HepG2 (cell line): ENCODE measurements at regions not wholly inside any gene's neighbourhood (a gene's known extent, or its start where the extent isn't known, plus 50 kb on each side); places are given as distances from the start of the nearest gene placed in this dataset.

ENCODE experiments used
- ATAC-seq: fragments of 200-7000 bp; cut with Tn5 transposase; 3 replicates; pipeline ENCODE4 v1.9.1; 2020; ENCODE audit warnings: mild to moderate bottlenecking, moderate library complexity
- BruUV-seq: library from RNA; stranded (reverse); fragments of 400-500 nt; replicated peaks from 2 replicates; lab custom pipeline; 2021; lab: Mats Ljungman, UMichigan
- CTCF ChIA-PET: fragments of 300-600 bp; formaldehyde crosslinking; extraction: SDS; loops from one replicate; lab custom pipeline; 2021; ENCODE audit warnings: low total read pairs, inconsistent platforms, low intra/inter-chr PET ratio; lab: Yijun Ruan, JAX
- POLR2A ChIA-PET: fragments of 350-600 bp; sonication (Branson Sonifier 250); formaldehyde crosslinking; loops from one replicate; lab custom pipeline; 2020; ENCODE audit warnings: antibody characterized with exemption, inconsistent platforms; lab: Yijun Ruan, JAX
- DNase-seq: peaks from one replicate; pipeline ENCODE4 v3.0.0-alpha.2; 2015; ENCODE audit warnings: low spot score
- FAIRE-seq: peaks from 3 replicates; lab custom pipeline; 2011; peaks lifted over from hg19 to GRCh38; lab: Jason Lieb, UNC
- H2AFZ ChIP-seq: one replicate; pipeline ENCODE4 v1.6.1; 2011; ENCODE audit warnings: low read length, inconsistent platforms
- H3K27ac ChIP-seq: fragments of 300-600 bp; 3 replicates; pipeline ENCODE4 v1.8.0; 2011; ENCODE audit warnings: mixed run types, mild to moderate bottlenecking, mixed read lengths, low read length, inconsistent platforms; ENCODE audit not compliant: insufficient read depth; ENCODE audit errors: extremely low read length
- H3K27me3 ChIP-seq, 2 experiments: fragments of 200-600 bp in 1 of 2; 2 replicates in 1 of 2; 3 replicates in 1 of 2; pipeline versions ENCODE4 v1.6.0 to v1.8.0; 2011; ENCODE audit warnings: low read length in 2 of 2, mild to moderate bottlenecking in 2 of 2, moderate library complexity in 2 of 2, inconsistent platforms in 1 of 2; ENCODE audit not compliant: insufficient read depth in 2 of 2, control insufficient read depth in 1 of 2
- H3K36me3 ChIP-seq, 2 experiments: fragments of 200-600 bp in 1 of 2; replicated peaks in 1 of 2; 2 replicates in 1 of 2; 3 replicates in 1 of 2; pipeline versions ENCODE4 v1.5.1 to v1.8.0; 2011; ENCODE audit warnings: low read length in 2 of 2, inconsistent platforms in 1 of 2; ENCODE audit not compliant: insufficient read depth in 2 of 2, control insufficient read depth in 1 of 2
- H3K4me1 ChIP-seq: 2 replicates; pipeline ENCODE4 v1.5.1; 2012; ENCODE audit warnings: low read length, inconsistent platforms; ENCODE audit not compliant: insufficient read depth
- H3K4me2 ChIP-seq: 2 replicates; pipeline ENCODE4 v1.6.0; 2011; ENCODE audit warnings: low read depth, low read length, inconsistent platforms
- H3K4me3 ChIP-seq, 3 experiments: fragments of 200-600 bp in 1 of 3; sonication (generic), shearing (Covaris generic) in 1 of 3; replicated peaks in 1 of 3; 2 replicates each; pipeline ENCODE4 v1.5.1; 2011 to 2016; ENCODE audit warnings: low read length in 3 of 3, inconsistent platforms in 2 of 3, low read depth in 2 of 3, mild to moderate bottlenecking in 2 of 3, control low read depth in 1 of 3, mixed read lengths in 1 of 3; ENCODE audit not compliant: insufficient read depth in 1 of 3
- H3K79me2 ChIP-seq: one replicate; pipeline ENCODE4 v1.6.1; 2011; ENCODE audit warnings: low read length, inconsistent platforms; ENCODE audit not compliant: insufficient read depth
- H3K9ac ChIP-seq: 2 replicates; pipeline ENCODE4 v1.6.0; 2011; ENCODE audit warnings: mild to moderate bottlenecking, low read depth, low read length, inconsistent platforms; ENCODE audit not compliant: insufficient read depth
- H3K9me3 ChIP-seq: 2 replicates; pipeline ENCODE4 v1.5.1; 2012; ENCODE audit warnings: mild to moderate bottlenecking, low read length
- H4K20me1 ChIP-seq: 2 replicates; pipeline ENCODE4 v1.6.0; 2011; ENCODE audit warnings: inconsistent platforms, mild to moderate bottlenecking, low read length, moderate library complexity; ENCODE audit not compliant: insufficient read depth
- ARID4A ChIP-seq: sonication (generic); formaldehyde crosslinking; IDR thresholded peaks from 2 replicates; pipeline ENCODE4 v1.5.0; 2020; ENCODE audit warnings: mild to moderate bottlenecking, missing genetic modification reagents, borderline replicate concordance
- ARNT2 ChIP-seq: sonication (generic); formaldehyde crosslinking; IDR thresholded peaks from 2 replicates; pipeline ENCODE4 v1.8.0; 2022; ENCODE audit warnings: mild to moderate bottlenecking, low read depth, missing genetic modification reagents, moderate library complexity
- CHD4 ChIP-seq: fragments of 200-600 bp; sonication (generic); IDR thresholded peaks from 2 replicates; pipeline ENCODE4 v1.7.0; 2017; ENCODE audit warnings: mild to moderate bottlenecking, low read length, borderline replicate concordance
- RNF2 ChIP-seq: fragments of 450-650 bp; conservative IDR thresholded peaks from 2 replicates; pipeline ENCODE4 v1.6.1; 2016; ENCODE audit warnings: low read depth
- SAFB2 ChIP-seq: sonication (generic); formaldehyde crosslinking; IDR thresholded peaks from 2 replicates; pipeline ENCODE4 v1.5.1; 2020; ENCODE audit warnings: missing genetic modification reagents, low read depth, mild to moderate bottlenecking, borderline replicate concordance
- SALL2 ChIP-seq: sonication (generic); formaldehyde crosslinking; IDR thresholded peaks from 2 replicates; pipeline ENCODE4 v1.8.1; 2023; ENCODE audit warnings: mild to moderate bottlenecking, missing genetic modification reagents, inconsistent platforms
- TAF1 ChIP-seq: sonication (generic); formaldehyde crosslinking; IDR thresholded peaks from 2 replicates; pipeline ENCODE4 v1.4.0; 2020; ENCODE audit warnings: missing genetic modification reagents
- ZBTB3 ChIP-seq: sonication (generic); formaldehyde crosslinking; IDR thresholded peaks from 2 replicates; pipeline ENCODE4 v1.4.0; 2020; ENCODE audit warnings: low read depth, mild to moderate bottlenecking, moderate library complexity, missing genetic modification reagents, borderline replicate concordance
- ZBTB42 ChIP-seq: sonication (generic); formaldehyde crosslinking; IDR thresholded peaks from 2 replicates; pipeline ENCODE4 v1.5.0; 2020; ENCODE audit warnings: mild to moderate bottlenecking, missing genetic modification reagents
- ZNF232 ChIP-seq: sonication (generic); formaldehyde crosslinking; IDR thresholded peaks from 2 replicates; pipeline ENCODE4 v1.4.0; 2020; ENCODE audit warnings: missing genetic modification reagents, borderline replicate concordance
- ZNF350 ChIP-seq: sonication (generic); formaldehyde crosslinking; IDR thresholded peaks from 2 replicates; pipeline ENCODE4 v1.4.0; 2020; ENCODE audit warnings: mild to moderate bottlenecking, low read depth, missing genetic modification reagents, borderline replicate concordance
- ZNF570 ChIP-seq: sonication (generic); formaldehyde crosslinking; IDR thresholded peaks from 2 replicates; pipeline ENCODE4 v1.4.0; 2020; ENCODE audit warnings: mild to moderate bottlenecking, missing genetic modification reagents, borderline replicate concordance
- ZNF644 ChIP-seq: IDR thresholded peaks from 2 replicates; pipeline ENCODE4 v1.6.1; 2016; ENCODE audit warnings: low read depth
- WGBS: methylation state at CpG from one replicate; pipeline ENCODE4 v1.1.6; 2017; ENCODE audit warnings: low lambda C conversion rate; 5-methylcytosine and 5-hydroxymethylcytosine counted together
- in situ Hi-C: cut with HindIII; loops from 2 replicates; pipeline ENCODE4 v1.10.0; 2017; ENCODE audit warnings: low pct_unique_long_range_greater_than_20kb; ENCODE audit not compliant: extremely low pct_ligation_motif_present
- intact Hi-C: fragments of 100-400 bp; cut with micrococcal nuclease; formaldehyde crosslinking; loops from one replicate; pipeline ENCODE4 v1.10.0; 2022; ENCODE audit not compliant: unreplicated experiment

DNA sequence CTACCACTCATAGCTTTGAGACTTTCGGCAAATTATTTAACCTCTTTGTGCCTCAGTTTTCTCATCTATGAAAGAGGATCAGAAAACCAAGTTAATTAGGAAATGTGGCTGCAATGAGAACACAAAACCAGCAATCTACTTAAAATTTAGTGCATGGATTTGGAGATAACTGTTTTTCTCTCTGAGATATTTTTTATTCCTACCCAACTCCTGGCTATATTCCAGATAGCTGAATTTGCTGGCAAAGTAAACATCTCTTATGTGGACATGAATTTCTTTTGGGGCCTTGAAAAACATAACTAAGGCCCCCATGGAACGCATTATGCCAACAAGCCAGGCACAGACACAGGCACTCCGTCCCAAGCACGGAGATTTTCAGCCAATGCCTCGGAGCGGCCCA lies 53.4 kb upstream of the FOXN3 start:
- CTCF ChIA-PET = no interaction called here
- Histone ChIP-seq H3K4me2 (no peak overlapping the region), H3K27me3 (no peaks in the 10 kb centered on the region), H3K27ac (no peak overlapping the region), H4K20me1 (no peaks in the 10 kb centered on the region), H2AFZ (no peak overlapping the region), H3K36me3 (no peaks in the 10 kb centered on the region; a peak in 2 of 5 replicates), H3K9me3 (no peaks in the 10 kb centered on the region), H3K79me2 (no peaks in the 10 kb centered on the region), H3K4me3 (no peak overlapping the region), H3K9ac (no peak overlapping the region), H3K4me1 (peaks cover 1% of the 10 kb centered on the region; the same call in 1 of the 2 replicates)
- POLR2A ChIA-PET = no interaction called here
- TF ChIP-seq ZBTB42 (CRISPR knock-in tag) (no peak), RNF2 (no peak), TAF1 (CRISPR knock-in tag) (no peak), SALL2 (CRISPR knock-in tag) (no peak), SAFB2 (CRISPR knock-in tag) (no peak), ARNT2 (CRISPR knock-in tag) (no peak), ZBTB3 (CRISPR knock-in tag) (no peak), ZNF644 (CRISPR knock-in tag) (no peak), ZNF570 (no peak), CHD4 (no peak), ARID4A (no peak), ZNF232 (CRISPR knock-in tag) (no peak), ZNF350 (CRISPR knock-in tag) (no peak)
- 98% methylated on average over 6 of the region's 6 CpGs for WGBS
- BruUV-seq = no TSS peak
- FAIRE-seq = no peak
- in situ Hi-C loops = no loop called here
- DNase-seq = no peak
- ATAC-seq = no peak
- intact Hi-C loops = no loop called here
